ENCODE measurements at regions not wholly inside any gene's neighbourhood (a gene's known extent, or its start where the extent isn't known, plus 50 kb on each side); places are given as distances from the start of the nearest gene placed in this dataset.

- TF ChIP-seq, protein P1, sequence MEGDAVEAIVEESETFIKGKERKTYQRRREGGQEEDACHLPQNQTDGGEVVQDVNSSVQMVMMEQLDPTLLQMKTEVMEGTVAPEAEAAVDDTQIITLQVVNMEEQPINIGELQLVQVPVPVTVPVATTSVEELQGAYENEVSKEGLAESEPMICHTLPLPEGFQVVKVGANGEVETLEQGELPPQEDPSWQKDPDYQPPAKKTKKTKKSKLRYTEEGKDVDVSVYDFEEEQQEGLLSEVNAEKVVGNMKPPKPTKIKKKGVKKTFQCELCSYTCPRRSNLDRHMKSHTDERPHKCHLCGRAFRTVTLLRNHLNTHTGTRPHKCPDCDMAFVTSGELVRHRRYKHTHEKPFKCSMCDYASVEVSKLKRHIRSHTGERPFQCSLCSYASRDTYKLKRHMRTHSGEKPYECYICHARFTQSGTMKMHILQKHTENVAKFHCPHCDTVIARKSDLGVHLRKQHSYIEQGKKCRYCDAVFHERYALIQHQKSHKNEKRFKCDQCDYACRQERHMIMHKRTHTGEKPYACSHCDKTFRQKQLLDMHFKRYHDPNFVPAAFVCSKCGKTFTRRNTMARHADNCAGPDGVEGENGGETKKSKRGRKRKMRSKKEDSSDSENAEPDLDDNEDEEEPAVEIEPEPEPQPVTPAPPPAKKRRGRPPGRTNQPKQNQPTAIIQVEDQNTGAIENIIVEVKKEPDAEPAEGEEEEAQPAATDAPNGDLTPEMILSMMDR (IDR thresholded peaks at IDR 0.05; ENCODE audit: extremely low read depth, low read depth, low read length), result no peak
- peaks cover 5% of the 10 kb centered on the region for H3K9me3 ChIP-seq (ENCODE audit: low read depth, low read length)
- no peak overlapping the region for H3K4me2 ChIP-seq (ENCODE audit: insufficient read depth, low read length)
- H3K36me3 ChIP-seq (ENCODE audit: insufficient read depth, low read length), result no peaks in the 10 kb centered on the region
- no peak for DNase-seq (ENCODE audit: insufficient read length, low spot score, missing footprints)
- H2AFZ ChIP-seq (ENCODE audit: low read length), result no peak overlapping the region
- H3K27ac ChIP-seq (ENCODE audit: low read depth, low read length), result no peak overlapping the region
- H3K4me3 ChIP-seq (ENCODE audit: insufficient read depth, low read length), result no peak overlapping the region
- no peaks in the 10 kb centered on the region for H3K79me2 ChIP-seq (ENCODE audit: insufficient read depth, low read length)
- H4K20me1 ChIP-seq (ENCODE audit: insufficient read depth, low read length), result no peaks in the 10 kb centered on the region
- H3K27me3 ChIP-seq (ENCODE audit: insufficient read depth, low read length), result no peaks in the 10 kb centered on the region
- no peaks in the 10 kb centered on the region for H3K4me1 ChIP-seq (ENCODE audit: insufficient read depth, low read length)
These were observed 103.5 kb downstream of the PRR20E start for GRCh38 chr13:57270493-57270892.

DNA sequence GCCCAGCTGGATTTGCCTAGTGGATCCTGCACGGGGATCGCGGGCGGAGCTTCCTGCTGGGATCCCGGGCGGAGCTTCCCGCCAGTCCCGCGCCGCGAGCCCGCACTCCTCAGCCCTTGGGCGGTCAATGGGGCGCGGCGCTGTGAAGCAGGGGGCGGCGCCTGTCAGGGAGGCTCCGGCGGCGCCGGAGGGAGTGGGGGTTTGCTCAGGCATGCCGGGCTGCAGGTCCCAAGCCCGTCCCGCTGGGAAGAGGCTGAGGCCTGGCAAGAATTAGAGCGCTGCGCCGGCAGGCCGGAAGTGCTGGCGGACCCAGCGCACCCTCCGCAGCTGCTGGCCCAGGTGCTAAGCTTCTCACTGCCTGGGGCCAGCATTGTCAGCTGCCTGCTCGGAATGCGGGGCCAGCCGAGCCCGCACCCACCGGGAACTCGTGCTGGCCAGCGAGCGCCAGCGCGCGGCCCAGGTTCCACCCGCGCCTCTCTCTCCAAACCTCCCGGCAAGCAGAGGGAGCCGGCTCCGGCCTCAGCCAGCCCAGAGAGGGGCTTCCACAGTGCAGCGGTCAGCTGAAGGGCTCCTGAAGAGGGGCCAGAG lies 119.6 kb downstream of the PRR20E start:
- TF ChIP-seq, protein P1 (IDR thresholded peaks at IDR 0.05; ENCODE audit: extremely low read depth, low read depth, low read length), result no peak
- H2AFZ ChIP-seq (ENCODE audit: low read length), result no peak overlapping the region

DNA sequence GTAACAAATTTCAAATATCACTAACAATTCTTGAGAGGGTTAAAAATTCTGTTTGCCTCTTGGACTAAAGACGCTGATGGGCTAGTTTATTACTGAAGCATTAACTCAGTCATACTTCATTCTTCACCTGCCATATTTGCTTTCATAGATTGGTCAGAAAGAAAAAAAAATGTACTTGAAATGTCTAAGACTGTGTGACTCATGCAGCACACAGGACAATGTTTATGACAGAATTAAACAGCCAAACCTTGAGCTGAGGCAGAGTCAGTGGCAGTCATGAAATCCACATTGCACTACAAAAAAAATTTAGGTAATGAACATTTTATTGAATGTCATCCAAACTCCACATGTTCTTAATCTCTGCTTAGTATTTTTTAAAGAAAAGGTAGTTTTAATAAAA lies 135.6 kb downstream of the PRR20E start:
- Histone ChIP-seq H3K4me3 (ENCODE audit: insufficient read depth, low read length) (no peak overlapping the region), H3K79me2 (ENCODE audit: insufficient read depth, low read length) (no peaks in the 10 kb centered on the region), H3K4me1 (ENCODE audit: insufficient read depth, low read length) (no peaks in the 10 kb centered on the region), H3K27ac (ENCODE audit: low read depth, low read length) (no peak overlapping the region), H2AFZ (ENCODE audit: low read length) (no peak overlapping the region), H3K4me2 (ENCODE audit: insufficient read depth, low read length) (no peak overlapping the region), H3K9me3 (ENCODE audit: low read depth, low read length) (no peaks in the 10 kb centered on the region), H4K20me1 (ENCODE audit: insufficient read depth, low read length) (no peaks in the 10 kb centered on the region), H3K27me3 (ENCODE audit: insufficient read depth, low read length) (no peaks in the 10 kb centered on the region), H3K36me3 (ENCODE audit: insufficient read depth, low read length) (no peaks in the 10 kb centered on the region)
- TF ChIP-seq, protein P1 (IDR thresholded peaks at IDR 0.05; ENCODE audit: extremely low read depth, low read depth, low read length), result no peak
- DNase-seq (ENCODE audit: insufficient read length, low spot score, missing footprints), result no peak

More for the DNA sequence above, 119.6 kb downstream of the PRR20E start:
- no peak for DNase-seq (ENCODE audit: insufficient read length, low spot score, missing footprints)
- no peaks in the 10 kb centered on the region for H3K9me3 ChIP-seq (ENCODE audit: low read depth, low read length)
- no peak overlapping the region for H3K4me2 ChIP-seq (ENCODE audit: insufficient read depth, low read length)
- H3K79me2 ChIP-seq (ENCODE audit: insufficient read depth, low read length), result no peaks in the 10 kb centered on the region
- H3K36me3 ChIP-seq (ENCODE audit: insufficient read depth, low read length), result no peaks in the 10 kb centered on the region
- H3K4me3 ChIP-seq (ENCODE audit: insufficient read depth, low read length), result no peak overlapping the region
- H3K27me3 ChIP-seq (ENCODE audit: insufficient read depth, low read length), result no peaks in the 10 kb centered on the region
- H4K20me1 ChIP-seq (ENCODE audit: insufficient read depth, low read length), result no peaks in the 10 kb centered on the region
- no peaks in the 10 kb centered on the region for H3K4me1 ChIP-seq (ENCODE audit: insufficient read depth, low read length)
- H3K27ac ChIP-seq (ENCODE audit: low read depth, low read length), result no peak overlapping the region

GRCh38 chr13:57311009-57311586 lies 144.1 kb downstream of the PRR20E start:
- Histone ChIP-seq H3K27me3 (ENCODE audit: insufficient read depth, low read length) (no peaks in the 10 kb centered on the region), H3K79me2 (ENCODE audit: insufficient read depth, low read length) (no peaks in the 10 kb centered on the region), H3K4me3 (ENCODE audit: insufficient read depth, low read length) (no peak overlapping the region), H3K36me3 (ENCODE audit: insufficient read depth, low read length) (no peaks in the 10 kb centered on the region), H3K4me1 (ENCODE audit: insufficient read depth, low read length) (no peaks in the 10 kb centered on the region), H3K4me2 (ENCODE audit: insufficient read depth, low read length) (no peak overlapping the region), H3K9me3 (ENCODE audit: low read depth, low read length) (peaks cover 4% of the 10 kb centered on the region), H2AFZ (ENCODE audit: low read length) (no peak overlapping the region), H3K27ac (ENCODE audit: low read depth, low read length) (no peak overlapping the region), H4K20me1 (ENCODE audit: insufficient read depth, low read length) (no peaks in the 10 kb centered on the region)
- no peak for DNase-seq (ENCODE audit: insufficient read length, low spot score, missing footprints)
- TF ChIP-seq, protein P1 (IDR thresholded peaks at IDR 0.05; ENCODE audit: extremely low read depth, low read depth, low read length), result no peak

Data from osteoblast (primary cell).